DMS 273 (cell line): ENCODE measurements at regions not wholly inside any gene's neighbourhood (a gene's known extent, or its start where the extent isn't known, plus 50 kb on each side); places are given as distances from the start of the nearest gene placed in this dataset.

Experiments used
- DNase-seq: peaks from one replicate; lab custom pipeline; 2025; ENCODE audit not compliant: unreplicated experiment; lab: John Stamatoyannopoulos, UW

DNA sequence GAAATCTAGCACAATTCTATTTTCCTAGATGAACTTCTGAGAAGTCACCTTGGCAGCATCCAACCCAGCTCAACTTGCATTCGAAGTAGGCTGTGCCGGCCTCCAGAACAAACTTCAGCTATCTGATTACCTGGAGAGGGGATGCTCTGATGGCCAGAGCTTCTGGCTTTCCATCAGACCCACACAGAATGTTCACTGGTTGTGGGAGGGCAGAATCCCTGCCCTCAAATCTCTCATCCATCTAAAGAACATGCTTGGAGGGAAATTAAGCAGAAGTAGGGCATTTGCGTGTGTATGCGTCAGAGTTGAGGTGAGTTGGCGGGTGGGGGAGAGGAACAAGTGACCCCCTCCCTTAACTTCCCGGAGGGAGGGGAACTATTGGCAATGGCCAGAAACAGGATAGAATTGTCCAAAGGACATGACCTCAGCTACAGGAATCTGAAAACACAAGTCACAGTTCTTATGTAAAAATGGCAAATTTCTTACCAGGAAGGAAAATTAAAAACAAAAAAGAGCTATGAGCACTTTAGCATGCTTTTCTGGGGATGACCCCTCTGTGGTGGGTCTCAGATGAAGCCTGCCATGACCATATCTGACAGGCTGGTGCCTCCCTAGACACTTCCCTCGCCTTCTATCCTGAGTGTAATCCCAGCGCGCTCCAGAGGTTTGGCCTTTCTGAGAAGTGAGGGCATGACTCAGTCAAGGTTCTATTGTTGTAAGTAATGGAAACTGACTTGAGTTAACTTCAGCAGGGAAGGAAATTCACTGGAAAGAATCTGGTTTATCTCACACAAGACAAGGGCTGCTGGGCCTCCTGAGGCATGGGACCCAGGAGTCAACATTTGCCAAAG lies 278.8 kb downstream of the RPS24 start:
- DNase-seq, result no peak

- no peak for DNase-seq
Observed at GRCh38 chr10:78313048-78313381, 279.4 kb downstream of the RPS24 start.

DNA sequence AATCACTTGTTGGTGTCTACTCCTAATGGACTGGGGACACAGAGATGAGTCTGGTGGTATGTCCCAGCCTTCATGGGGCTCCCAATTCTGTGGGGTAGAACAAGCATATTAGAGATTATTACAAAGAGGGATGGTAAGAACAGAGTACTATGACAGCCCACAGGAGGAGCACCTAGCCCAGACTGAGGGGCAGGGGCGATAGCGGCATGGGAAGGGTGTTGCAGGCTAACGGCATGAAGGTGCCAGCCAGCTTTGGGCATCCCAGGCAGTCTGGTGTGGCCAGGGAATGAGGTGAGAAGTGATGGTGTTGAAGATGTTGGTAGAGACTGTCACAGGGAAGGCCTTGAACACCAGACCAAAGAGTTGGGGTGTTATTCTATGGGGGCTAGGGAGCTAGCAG lies 280.0 kb downstream of the RPS24 start:
- no peak for DNase-seq

DNA sequence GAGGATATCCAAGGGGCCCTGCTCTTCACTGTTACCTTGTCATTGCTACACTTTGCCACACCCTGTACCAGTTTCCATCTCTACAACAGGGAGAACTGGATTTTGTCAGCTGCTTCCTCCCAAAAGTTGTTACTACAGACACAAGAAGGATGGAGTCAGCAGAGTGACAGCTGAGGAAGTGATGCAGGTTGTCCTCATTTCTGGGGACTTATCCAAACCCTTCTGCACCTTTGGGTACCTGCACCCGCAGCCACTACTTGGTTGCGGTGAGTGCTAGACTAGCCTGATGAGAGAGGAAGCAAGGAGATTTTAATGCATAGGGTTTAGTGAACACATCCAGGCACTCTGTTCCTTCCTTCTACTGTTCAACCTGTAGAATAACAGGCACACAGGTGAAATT lies 281.0 kb downstream of the RPS24 start:
- DNase-seq, result no peak

DNA sequence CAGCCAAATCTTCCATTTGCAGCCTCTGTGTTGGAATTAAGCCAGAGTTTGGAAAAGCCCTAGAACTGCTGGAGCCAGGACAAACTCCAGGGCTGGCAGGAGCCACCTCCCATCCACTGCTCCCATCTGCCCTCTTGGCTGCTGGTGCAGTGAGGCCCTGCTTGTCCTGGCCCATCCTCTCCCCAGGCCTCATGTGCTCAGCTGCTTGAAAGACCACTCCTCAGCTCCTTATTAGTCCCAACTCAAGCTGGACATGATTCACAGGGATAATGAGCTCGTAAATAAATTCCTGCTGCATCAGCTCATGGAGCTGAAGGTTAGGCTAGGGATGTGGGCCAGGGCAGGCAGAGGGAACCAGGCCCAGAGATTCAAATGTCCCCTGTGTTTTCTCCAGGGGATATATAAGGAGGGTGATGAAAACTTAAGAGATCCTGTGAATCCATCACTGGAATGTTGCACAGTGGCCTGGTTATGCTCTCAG lies 282.8 kb downstream of the RPS24 start:
- DNase-seq, result peak; percentile 91

GRCh38 chr10:78318305-78318704 lies 284.6 kb downstream of the RPS24 start:
- DNase-seq, result no peak

- DNase-seq, result no peak
Observed at GRCh38 chr10:78319371-78319770, 285.7 kb downstream of the RPS24 start.

DNA sequence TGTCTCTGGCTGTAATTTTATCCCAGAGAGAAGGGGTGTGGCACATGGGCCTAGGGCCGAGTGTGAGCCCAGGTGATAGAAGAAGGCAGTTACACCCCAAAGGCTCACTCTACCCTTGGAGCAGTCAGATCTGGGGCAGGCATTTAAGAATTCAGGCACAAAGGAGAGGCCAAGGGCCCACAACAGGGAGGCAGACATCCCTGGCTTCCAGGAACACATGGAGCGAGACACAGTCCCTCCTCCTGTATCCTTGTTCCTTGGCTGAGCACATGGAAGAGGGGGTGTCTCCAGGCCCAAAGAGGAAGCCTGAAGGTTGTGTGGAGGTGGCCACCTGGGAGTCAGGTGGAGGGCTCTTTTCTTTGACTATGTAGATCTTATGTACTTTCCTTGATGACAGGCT lies 286.2 kb downstream of the RPS24 start:
- no peak for DNase-seq

- no peak for DNase-seq
Observed at GRCh38 chr10:78320506-78320905, 286.8 kb downstream of the RPS24 start.

DNA sequence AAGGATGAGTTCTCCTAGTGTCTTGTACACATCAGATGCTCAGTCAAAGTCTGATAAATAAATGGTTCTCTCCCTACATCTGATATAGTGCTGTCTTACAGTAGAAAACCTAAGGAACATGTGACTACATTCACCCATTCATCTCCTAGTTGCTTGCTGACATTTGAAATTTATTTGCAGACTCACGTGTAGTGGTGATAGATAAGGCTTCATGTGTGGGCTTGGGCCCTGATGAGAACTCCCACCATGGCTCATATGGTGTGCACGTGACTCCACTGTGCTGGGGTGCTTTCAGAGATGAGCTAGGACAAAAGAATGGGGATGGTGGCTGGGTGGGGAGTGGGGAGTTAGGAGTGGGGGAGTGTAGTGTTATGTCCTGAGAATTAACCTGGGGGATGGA lies 287.3 kb downstream of the RPS24 start:
- no peak for DNase-seq

DNA sequence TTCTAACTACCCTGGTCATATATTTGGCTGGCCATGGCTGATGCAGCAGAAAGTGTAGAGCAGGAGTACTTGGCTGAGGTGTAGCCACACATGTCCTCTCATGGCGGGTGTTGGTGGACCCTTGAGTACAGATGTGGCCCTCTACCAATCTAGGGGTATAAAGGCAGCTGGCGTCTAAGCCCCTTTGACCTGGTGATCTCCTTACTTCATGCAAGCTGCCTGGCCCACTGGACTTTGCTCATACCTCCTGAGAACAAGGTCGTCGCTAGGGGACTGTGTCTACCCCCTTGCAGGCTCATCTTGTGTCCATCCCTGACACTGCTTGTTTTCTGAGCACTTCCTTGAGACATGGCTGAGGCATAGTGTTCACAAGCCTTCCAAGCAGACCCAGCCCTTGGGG lies 287.8 kb downstream of the RPS24 start:
- DNase-seq, result no peak

- DNase-seq, result no peak
Observed at GRCh38 chr10:78326372-78326771, 292.7 kb downstream of the RPS24 start.

- DNase-seq, result no peak
Observed at GRCh38 chr10:78327778-78328591, 294.3 kb downstream of the RPS24 start.

DNA sequence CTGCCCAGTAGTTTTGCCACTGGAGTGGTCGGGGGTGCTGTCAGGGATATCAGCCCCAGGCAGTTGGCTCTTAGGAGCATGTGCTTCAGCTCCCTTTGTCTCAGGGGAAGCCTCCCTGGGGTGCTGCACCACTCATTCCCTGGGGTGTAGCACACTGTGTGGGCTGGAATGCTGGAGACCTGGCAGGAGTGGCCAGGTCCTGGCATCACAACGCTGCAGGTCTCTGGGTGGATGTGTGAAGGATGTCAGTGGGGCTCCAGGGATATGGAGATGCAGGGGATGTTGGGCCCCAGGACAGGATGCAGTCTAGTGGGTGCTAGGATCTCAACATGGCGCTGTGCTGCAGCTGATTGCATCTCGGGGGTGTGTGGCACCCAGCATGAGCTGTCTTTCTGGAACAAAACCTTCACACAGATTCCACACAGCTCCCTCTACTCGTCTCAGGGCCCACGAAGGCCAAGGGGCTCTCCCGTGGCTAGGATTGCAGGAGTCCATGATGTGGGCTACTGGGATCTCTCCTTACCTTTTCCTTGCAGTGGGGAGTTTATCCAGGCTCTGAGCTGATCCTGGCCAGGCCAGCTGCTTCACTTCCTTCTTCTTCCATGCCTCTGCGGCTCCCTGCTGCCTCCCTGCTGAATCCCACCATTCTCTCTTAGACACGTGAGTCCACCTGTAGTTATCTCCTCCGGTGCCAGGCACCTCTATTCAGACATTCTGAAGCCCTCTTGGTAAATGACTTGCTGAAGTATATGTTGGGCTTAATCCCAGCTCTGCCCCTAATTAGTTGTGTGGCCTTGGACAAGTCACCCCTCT lies 295.1 kb downstream of the RPS24 start:
- DNase-seq, result no peak

DNA sequence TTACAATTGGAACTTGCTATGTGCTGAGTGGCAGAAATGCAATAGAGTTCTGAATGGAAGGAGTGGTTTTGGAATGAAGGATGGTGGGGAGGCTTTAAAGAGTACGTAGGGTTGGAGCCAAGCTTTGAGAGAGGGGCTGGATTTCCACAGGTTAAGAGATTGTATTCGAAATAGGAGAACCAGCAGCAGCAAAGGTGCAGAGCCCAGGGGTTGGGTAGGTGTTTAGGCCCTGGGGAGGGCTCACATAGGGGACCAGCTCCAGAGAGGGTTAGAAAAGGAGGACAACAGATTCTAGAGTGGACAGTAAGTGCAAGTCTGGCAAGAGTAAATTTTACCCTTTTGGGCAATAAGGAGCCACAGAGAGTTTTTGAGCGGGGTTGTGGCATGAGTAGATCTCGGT lies 297.2 kb downstream of the RPS24 start:
- no peak for DNase-seq

DNA sequence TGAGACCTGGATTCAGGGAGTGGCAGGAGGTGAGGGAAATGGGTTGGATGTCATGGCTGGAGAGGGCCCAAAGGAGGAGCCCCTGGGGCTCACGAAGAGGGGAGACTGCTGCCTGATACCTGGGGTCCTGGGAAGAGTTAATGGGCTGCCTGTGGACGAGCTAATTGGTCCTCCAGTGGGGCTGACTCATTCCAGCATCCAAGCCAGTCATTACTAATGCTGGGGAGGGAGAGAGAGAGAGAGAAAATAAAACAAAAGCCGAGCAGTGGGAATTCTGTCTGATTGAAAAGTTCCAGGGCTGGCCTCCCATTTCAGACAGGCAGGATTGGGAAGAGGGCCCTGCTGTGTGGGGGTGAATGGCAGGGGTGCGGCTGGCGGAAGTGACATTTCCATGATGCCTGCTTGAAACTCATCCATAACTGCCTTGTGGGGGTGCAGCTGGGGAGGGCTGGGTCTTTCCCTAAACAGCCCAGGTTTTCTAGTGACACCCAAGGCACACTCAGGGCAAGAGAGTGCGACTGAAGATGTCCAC lies 297.8 kb downstream of the RPS24 start:
- no peak for DNase-seq

- no peak for DNase-seq
Observed at GRCh38 chr10:78332012-78332411, 298.3 kb downstream of the RPS24 start.

DNA sequence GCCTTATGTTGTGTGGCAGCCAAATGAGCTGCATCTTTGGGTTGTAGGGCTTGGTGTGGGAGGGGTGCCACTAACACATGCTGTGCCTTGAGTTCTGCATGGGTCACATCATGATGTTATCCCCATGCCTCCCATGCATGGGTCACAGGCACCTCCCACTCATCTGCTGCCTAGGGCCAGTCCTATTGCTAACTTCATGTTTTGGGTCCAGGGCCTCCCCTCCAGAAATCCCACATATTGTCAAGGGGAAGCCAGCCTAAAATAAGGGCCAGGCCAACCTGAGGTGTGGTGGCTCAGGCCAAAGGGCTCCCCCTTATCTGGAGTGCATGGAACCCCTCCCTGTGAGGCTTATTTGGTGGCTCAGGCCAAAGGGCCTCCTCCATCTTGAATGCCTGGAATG lies 299.0 kb downstream of the RPS24 start:
- no peak for DNase-seq

DNA sequence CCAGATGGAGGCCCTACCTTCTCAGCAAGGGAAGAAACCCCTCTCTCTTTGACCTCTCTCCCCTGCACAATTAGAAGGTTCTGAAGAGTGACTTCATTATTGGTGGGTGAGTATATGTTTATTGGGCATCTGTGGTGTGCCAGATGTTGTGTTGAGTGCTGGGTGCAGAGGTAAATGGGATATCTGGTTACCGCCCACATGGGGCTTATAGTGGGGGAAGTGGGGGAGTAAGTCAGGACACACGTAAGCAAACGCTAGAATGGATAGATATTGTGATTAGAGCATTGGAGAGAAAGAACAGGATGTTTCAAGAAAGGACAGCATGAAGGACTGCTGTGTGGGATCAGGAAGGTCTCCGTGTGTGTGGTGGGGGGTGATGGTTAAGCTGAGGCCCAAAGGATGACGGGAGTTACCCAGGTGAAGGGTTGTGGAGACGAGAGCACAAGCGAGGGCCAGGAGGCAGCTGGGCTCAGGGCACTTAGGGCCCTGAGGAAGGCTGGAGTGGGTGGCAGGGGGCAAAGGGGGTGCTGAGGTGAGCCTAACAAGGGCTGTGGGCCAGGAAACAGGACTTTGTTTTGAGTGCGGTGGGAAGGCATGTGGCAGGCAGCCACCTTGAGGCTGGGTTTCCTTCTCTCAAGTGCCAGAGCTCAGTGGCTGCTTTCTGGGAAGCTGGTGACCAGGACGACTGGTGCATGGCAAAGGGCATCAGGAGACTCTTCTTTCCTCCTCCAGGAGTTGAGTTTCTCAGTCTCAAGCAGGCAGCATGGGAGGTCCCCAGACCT lies 299.9 kb downstream of the RPS24 start:
- DNase-seq, result peak; percentile 70

GRCh38 chr10:78335371-78335690 lies 301.7 kb downstream of the RPS24 start:
- DNase-seq, result no peak
